Erythroblast (primary cell): ENCODE measurements at regions not wholly inside any gene's neighbourhood (a gene's known extent, or its start where the extent isn't known, plus 50 kb on each side); places are given as distances from the start of the nearest gene placed in this dataset.

Source experiments
- GATA1 ChIP-seq: IDR thresholded peaks from 2 replicates; pipeline ENCODE4 v1.6.1; 2011; ENCODE audit warnings: low read depth, mild to moderate bottlenecking, control low read depth, low read length, moderate library complexity
- POLR2A ChIP-seq: IDR thresholded peaks from 2 replicates; pipeline ENCODE4 v1.6.1; 2011; ENCODE audit warnings: mild to moderate bottlenecking, low read length

GRCh38 chr17:54814371-54814770 is 86.3 kb upstream of the TOM1L1 start:
- TF ChIP-seq POLR2A (no peak), GATA1 (no peak)
